HG03103 (cell line): ENCODE measurements at regions not wholly inside any gene's neighbourhood (a gene's known extent, or its start where the extent isn't known, plus 50 kb on each side); places are given as distances from the start of the nearest gene placed in this dataset.
"Not testable (repeated sequence)": the region's sequence is repeated elsewhere in the genome, so short reads cannot be mapped to it uniquely, and the experiment has no call there.

Source experiments
- ATAC-seq: cut with Tn5 transposase; IDR thresholded peaks from one replicate; pipeline ENCODE4 v1.9.1; 2021; ENCODE audit warnings: low read depth; ENCODE audit not compliant: unreplicated experiment

DNA sequence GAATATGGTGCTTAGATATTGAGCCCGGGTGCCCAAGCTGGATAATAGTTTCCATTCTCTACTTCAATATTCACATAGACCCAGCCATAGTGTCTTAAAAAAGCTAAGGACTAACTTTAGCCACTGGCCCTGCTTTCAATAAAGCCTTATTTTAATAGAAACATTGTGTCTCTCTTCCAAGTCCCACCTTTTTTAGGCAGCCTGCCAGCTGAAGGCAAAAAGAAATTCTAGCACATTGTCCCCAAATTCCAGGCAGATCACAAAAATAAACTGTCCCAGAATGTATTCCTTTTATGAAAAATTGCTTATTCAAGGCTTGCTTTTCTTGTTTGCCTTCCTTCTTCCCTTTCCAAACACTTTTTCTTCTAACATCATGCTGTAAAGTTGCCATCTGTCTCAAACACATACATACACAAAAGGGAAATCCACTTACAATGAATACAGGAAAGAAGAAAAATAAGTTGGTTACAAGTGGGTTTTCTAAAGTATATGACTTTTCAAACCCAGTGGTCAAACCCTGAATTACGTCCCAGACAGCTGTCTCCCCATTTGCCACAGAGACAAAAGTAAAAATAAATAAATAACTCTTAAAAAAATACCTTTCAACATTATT lies 778.5 kb downstream of the BCL11A start:
- no peak for ATAC-seq

DNA sequence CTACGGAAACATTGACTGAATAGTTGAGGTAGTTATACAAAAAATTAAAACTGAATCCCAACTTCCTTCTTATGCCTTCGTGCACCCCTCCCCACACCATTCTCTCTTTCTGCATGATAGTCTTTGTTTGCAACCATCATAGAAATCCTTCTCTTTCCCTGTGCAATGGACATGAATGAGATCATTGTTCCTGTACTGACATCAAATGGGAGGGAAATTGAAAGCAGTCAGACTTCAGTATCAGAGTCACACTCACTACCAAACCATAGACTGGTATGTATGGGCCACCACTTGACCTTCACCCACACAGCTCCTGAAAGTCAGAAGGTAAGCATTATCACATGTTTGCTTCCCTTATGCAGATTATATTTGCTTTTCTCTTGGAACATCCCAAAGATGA lies 782.8 kb downstream of the BCL11A start:
- ATAC-seq = no peak

DNA sequence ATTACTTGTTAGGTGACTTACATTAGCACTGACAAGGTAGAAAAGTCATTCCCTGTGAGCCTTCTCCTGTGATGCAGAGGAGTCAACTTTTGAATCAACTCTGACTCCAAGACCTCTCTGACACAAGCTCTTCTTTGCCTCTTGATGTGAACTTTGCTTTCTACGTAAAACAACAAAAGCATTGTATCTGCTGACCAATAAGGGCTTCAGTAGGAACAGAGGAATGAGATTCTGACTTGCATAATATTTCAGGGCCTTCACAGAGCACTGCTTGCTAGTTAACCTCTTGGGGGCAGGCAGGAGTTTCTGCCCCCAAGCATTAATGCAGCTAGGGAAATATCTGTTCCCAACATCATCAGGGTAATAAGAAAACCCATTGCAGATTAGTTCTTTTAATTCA lies 791.5 kb downstream of the BCL11A start:
- no peak for ATAC-seq

DNA sequence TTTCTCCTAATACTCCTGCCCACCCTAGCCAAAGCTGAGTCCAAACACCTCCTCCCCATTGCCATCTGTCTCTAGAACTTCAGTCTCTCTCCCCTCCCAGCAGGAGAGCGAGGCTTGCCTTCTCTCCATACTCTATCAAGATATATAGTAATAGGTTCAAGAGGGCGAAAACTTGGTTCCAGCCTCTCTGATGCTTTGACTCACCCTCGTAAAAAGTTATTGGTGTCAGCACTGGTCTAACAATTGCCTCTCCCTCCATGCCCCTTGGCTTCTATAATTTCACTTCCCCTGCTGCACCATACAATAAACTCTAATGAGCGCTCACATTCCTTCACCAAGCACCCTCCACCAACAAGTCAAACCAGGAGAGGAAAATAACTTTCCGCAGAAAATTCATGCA lies 797.3 kb downstream of the BCL11A start:
- no peak for ATAC-seq

DNA sequence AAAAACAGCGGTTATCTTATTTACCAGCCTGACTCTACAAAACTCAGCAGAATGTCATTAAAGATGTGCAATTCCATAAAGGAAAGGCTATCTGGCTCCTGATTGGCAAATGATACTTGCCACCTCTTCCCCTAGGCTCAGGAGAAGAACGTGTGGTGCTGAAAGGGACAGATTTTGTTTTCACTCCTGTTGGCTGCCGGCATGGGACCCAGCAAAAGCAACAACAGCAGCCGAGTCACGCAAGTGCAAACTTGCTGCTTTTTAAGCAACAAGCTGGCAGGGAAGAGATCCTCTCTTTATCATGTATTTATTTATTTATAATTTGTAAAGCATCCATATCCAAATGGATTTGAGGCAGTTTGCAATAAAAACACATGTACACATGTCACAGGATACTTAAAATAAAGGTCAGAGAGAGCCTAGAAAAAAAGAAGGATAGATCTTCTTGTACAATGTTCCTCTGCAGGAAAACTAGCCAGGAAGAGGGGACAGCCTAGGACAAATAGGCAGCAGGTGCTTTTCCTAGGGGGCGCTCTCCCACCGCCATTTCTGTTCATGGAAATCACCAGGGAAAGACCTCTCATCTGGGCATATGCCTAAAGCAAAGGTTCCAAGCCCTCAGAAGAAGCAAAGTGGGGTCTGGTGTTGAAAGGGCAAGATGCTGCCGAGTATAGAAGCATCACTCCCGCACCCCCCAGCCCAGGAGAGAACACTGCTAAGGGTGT lies 799.3 kb downstream of the BCL11A start:
- ATAC-seq = no peak

DNA sequence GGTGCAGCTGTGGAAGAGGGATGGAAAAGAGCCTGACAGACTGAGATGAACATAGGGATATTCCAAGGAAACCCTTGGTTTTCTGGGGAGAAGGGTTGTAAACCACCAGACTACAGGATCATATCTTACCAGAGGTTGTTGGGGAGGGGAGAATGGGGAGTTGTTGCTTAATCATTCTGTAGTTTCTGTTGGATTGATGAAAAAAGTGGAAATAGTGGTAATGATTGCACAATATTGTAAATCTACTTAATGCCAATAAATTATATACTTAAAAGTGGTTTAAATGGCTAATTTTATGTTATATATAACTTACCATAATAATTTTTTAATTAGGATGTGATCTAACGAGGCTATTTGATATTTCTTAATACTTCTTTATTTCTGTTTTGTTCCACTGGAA lies 800.9 kb downstream of the BCL11A start:
- no peak for ATAC-seq

DNA sequence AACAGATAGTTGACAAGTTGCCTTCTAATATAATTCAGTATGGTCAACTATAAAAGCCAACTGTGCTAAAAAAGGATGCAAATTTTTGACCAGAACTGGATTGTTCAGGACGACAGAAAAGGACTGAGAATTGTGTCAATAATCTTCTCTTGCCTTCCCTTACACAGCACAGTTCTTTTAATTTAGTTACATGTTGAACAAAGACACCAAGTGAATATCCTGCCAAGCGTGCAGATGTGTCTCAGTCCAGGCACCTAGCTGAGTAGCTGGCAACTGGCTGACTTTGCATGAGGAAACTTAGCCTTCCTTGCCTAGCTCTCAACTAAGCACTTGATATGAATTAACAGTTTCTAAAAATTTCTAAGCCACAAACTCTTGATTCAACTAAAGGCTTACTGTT lies 801.4 kb downstream of the BCL11A start:
- ATAC-seq = no peak

DNA sequence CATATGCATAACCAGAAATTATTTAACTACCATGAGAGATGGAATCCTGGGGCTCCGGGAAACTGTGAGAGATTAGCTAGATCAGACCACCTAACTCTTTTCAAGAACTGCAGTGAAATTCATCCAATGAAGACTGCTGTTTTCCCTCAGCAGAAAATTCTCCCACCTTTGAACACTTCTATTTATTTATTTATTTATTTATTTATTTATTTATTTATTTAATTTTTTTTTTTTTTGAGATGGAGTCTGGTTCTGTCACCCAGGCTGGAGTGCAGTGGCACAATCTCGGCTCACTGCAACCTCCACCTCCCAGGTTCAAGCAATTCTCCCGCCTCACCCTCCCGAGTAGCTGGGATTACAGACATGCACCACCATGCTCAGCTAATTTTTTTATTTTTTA lies 802.2 kb downstream of the BCL11A start:
- ATAC-seq = not testable (repeated sequence)

DNA sequence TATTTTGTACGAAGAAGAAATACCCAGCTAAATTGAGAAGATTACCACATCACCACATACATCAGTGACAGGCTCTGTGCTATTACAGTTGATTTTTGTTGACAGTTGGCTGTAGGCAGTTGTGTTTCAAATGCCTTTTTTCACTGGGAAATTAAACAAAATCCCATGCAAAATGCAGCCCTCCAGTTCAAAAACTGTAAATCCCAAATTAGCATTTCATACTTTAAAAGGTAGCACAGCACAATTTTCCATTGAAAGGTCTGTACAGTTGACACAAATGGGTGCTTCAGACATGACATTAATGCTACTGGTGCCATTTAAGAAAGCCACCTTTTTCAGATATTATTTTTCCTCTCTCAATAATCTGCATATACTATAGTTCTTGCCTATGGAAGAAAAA lies 807.2 kb downstream of the BCL11A start:
- ATAC-seq = no peak

DNA sequence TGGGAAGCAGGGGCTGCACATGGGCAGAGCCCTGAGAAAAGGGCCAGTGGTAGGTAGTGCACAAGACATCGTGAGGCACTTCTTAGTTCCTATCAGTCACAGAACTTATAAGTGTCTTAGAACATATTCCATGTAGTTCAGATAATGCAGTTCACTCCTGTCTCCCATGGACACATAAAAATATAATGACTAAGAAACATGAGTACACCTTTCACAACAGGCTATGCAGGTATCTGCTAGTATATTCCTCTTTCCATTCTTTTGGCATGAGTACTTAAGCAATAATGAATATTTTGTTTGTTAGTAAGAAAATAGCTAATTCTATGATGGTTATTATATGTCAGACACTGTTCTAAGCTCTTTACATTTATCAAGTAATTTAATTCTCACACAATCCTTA lies 808.4 kb downstream of the BCL11A start:
- no peak for ATAC-seq

DNA sequence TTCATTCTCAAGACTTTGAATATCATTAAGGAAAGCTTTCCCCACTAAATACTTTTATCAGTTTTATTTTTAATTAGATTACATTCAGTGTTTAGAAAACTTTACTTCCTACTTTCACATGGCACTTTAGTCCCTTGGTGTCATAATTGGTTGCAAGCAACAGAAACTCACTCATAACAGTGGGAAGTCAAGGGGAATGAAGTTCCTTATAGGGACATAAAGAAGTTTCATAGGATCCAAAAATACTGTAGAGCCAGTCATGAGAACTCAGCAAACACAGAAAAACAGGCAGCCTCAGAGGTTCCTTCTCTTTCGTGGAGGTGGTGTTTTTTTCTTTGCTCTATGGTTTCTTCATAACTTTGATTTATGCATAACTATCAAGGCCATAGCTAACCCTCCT lies 809.0 kb downstream of the BCL11A start:
- no peak for ATAC-seq

DNA sequence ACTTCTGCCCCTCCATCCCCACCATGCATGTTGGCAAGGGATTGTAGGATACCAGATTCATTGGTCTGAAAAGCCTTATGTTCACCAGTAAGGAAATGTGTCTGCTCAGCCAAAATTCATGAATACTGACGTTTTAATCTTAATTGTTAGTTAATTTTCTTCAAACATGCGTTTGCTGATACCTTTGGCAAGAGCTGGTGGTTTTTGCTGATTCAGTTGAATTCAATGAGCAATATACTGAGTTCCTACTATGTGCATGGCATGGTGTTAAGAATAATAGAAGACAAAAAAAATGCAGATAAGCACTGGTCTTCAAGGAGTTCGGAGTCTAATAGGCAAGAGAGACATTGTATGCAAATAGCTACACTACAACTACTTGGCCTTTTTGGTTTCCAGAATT lies 811.6 kb downstream of the BCL11A start:
- no peak for ATAC-seq

DNA sequence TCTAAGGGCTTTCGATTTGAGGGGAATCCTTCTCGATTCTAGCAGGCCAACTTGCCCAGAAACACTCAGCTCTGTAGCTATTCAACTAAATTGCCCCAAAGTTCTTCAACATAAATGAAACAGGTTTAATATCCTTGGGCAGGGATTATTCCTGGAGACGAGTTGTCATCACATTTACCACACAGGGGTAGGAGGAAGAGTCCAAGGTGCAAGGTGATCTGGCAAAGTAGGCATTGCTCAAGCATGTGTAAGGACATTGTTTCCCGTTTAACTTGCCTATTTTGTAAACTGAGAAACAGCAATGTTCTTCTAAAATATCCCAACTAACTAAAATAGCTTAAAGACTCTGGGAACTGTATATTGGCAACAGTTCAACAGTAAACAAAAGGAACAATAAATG lies 814.3 kb downstream of the BCL11A start:
- no peak for ATAC-seq

DNA sequence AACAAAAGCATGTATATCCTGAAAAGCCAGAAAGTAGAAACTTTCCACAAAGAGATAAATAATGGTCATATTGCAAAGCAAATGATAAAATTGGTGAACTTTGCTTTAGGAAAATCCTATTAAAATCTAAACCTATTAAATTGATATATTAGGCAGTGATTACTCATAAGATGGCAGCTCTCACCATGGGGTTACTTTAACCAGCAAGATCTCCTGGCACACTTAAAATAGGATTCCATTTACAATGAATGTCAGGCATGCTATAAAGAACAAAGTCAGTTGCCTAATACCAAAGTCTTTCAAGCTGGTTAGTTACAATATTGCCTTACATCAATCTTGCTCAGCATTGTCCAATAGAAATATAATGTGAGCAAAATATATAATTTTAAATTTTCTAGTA lies 816.2 kb downstream of the BCL11A start:
- no peak for ATAC-seq

DNA sequence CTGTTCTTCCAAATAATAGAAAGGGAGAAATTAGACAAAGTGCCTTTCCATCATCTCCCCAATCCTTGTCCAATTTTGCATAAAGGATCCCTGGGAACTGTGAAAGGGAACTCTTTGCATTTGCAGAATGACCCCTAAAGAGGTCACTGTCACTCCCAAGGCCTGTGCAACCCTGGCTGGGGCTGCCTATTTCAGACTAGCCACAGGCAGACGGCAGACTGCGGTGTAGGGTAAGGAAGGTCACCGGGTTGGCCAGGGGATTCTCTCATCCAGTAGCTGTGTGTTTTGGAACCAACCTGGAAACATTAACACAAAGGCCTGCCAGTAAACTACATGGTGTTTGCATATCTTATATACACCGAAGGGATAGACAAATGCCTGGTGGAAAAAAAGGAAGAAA lies 818.7 kb downstream of the BCL11A start:
- ATAC-seq = no peak

DNA sequence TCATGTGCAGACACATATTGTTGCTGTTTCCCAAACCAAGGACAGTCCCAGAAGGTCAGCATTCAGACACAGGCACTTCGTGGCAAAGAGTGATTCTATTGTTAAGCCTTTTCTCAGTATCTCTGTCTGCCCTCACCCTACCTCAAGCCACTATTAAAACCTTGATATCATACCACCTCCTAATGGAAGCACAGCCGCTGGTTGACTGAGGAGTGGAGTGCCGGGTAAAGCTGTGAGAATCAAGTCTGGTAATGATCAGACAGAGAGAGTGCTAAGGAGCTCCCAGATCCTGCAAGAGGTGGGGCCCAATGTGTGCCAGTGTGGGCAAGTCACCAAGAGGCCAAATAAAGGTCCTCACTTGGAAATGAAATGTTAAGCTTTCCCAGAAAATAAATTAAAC lies 819.5 kb downstream of the BCL11A start:
- no peak for ATAC-seq

DNA sequence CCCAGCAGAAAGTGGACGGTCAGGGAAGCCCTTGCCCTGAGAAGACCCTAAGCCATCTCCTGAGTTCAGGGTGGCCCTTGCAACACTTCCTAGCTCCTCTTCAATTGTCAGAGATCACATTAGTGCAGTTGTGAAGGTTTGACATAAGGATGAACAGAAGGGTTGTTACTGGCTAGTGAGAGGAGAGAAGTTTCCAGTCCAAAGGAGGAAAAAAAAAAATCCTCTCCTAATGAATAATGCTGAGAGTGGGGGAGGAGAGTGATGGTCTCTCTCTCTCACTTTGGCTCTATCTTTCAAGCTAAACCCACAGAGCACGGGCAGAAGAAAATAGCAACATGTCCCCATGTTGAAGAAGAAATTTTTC lies 819.9 kb downstream of the BCL11A start:
- ATAC-seq = no peak

DNA sequence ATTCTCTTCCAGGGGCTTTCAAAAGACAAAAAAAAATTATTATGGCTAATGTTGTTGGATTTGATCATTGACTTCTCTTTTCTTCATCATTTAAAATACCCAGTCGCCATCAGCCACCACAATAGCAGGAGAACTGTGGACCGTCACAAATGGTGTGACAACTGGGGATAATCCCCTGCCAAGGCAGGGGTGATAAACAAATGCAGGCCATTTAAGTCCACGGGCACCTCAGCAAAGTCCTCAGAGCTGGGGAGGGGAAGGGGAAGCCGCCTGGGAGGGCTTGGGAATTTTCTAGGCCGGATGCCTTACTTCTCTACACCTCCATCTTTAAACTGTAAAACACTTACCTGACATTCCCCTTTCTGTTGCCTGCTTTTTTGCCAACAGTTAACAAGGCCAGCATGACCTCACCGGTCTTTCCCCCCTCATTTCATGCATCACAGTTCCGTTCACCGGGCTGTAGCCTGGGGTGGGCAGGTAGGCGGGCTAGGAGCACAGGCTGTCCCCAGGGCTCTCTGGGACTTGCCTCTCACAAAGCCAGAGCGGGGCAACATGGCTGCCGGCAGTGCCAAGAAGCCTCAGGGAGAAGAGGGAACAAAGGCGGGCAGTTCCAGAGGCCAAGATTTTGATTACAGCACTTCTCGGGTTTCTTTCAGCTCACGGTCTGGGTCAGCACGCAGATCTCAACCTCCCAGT lies 820.4 kb downstream of the BCL11A start:
- no peak for ATAC-seq

DNA sequence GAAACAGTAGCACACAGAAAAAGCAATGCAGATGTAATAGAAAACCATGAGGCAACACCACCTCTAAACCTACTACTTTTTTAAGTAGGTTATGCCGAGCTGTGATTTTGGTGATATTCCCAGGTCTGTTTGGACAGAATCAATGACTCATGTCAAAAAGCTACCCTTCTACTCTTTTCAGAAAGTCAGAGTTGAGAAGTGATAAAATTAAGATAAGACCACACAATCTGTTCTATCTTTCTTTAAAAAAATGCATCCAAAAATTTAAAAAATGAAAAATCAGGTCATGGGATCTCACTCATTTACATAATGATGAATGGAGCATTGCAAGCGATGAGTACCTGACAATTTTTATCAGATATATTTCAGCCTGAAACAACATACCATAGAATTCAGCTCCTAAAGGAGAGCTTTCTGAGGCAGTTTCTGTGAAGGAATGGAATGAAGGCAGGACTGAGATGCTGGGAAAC lies 826.3 kb downstream of the BCL11A start:
- ATAC-seq = no peak

DNA sequence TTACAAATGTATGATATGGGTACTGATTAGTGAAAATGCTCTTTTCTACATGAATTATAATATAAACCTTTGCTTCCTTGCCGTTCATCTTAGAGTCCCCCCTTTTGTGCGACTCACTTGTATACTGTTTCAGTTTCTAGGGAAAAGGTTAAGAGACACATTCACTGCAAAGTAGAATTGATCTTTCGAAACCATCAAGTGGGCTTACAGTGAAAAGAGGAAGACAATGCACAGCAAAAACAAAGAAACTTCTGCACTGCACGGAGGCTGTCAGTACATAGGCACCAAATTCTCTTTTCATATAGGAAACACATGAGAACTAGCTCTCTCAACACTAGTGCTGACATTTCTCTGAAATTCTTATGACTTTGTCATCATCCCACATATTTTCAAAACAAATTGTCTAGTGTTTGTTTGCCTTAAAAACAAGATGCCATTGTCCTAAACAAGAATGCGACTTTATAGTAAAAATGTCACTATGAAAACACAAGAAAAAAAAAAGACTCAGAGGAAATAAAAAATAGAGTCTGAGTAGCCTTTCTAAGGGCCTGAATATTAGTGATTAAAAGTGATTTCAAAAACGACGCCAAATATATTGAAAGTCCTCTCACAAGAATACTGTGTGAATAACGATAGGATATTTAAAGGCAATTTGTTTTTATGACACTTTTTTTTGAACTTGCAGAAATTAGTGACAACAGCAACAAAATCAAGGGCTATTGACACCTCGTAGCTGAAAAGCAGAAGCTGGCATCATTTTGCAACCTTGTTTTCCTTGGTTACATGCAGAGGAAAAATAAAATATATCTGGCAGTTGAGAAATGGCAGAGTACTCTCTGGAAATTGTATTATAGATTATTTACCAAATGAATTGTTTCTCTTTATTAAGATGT lies 827.0 kb downstream of the BCL11A start:
- no peak for ATAC-seq

DNA sequence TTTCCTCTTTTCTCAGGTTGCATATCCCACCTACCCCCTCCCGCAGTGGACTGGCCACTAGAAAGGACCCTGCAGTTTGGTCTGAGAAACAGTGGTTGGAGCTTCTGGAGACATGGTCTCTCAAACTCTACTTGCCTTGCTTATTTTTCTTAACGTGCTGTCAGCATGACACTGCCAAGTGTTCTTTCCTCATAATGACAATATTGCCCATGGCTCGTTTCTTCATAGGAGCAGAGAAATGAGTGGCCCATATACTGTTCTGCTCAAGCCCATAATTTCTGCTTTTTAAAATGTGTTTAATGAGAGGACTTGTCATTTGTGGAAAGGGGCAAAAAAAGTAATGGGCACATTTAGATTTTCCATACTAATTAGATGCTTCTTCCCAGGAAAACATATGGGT lies 828.7 kb downstream of the BCL11A start:
- ATAC-seq = no peak
